ENCODE measurements at regions not wholly inside any gene's neighbourhood (a gene's known extent, or its start where the extent isn't known, plus 50 kb on each side); places are given as distances from the start of the nearest gene placed in this dataset.
"Not testable (repeated sequence)": the region's sequence is repeated elsewhere in the genome, so short reads cannot be mapped to it uniquely, and the experiment has no call there.

DNA sequence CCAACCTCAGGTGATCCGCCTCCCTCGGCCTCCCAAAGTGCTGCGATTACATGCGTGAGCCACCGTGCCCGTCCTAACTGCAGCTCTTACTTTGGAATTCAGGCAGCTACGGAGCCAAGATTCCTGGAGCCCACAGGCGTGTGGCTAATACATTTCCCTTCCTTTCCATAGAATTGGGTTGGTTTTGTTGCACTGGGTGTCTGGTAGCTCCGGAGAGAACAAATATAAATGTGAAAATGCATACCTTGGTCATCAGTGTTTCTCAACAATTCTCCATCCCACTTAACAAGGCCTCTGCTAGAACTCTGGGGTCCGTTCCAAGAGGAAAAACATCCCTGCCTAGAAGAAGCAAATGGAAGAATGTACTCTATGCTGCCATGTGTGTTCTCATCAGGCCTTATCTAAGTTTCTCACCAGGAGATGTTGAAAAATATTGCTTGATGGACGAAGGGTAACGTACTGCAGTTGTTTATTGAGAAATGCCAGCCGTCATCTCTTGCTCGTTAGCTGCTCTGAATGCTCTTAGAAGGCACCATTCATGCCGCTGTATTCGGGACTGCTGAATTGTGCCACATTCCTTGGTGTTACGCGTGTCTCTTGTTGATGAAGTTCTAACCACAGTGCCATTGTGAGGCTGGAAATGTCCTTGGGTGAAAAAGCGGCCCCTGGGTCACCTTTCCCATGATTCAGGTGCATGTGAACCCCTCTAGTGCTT is 50.5 kb upstream of the CD99 start:
- Mint-ChIP-seq H3K4me3 (no peak overlapping the region), H3K36me3 (ENCODE audit: insufficient read depth) (peaks cover 4% of the 10 kb centered on the region), H3K9me3 (no peaks in the 10 kb centered on the region), H3K27ac (no peak overlapping the region), H3K27me3 (no peaks in the 10 kb centered on the region), H3K4me1 (ENCODE audit: low read depth in 2 of 2) (peaks cover 5 to 6% of the 10 kb centered on the region in 2 donors)
- DNase-seq (no peak), ATAC-seq (replicated peaks) (no peak)

DNA sequence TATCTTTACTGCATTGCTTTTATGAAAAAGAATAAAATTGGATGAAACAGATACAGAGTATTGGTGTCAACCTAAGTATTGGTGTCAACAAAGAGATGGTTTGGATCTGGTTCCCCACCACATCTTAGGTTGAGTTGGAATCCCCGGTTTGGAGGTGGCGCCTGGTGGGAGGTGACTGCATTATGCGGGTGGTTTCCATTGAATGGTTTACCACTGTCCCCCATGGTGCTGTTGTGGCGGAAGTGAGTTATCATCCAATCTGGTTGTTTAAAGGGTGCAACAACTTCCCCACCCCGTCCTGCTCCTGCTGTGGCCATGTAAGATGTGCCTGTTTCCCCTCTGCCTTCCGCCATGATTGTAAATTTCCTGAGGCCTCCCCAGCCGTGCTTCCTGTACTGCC is 52.8 kb upstream of the CD99 start:
- DNase-seq = peak in 2 of 3 experiments; percentile 21 to 24
- H3K27ac Mint-ChIP-seq = no peak overlapping the region
- ATAC-seq (replicated peaks) = peak; percentile 93
- peaks cover 4% of the 10 kb centered on the region for H3K36me3 Mint-ChIP-seq (ENCODE audit: insufficient read depth)
- H3K4me3 Mint-ChIP-seq = no peak overlapping the region
- peaks cover 0 to 6% of the 10 kb centered on the region in 2 donors for H3K4me1 Mint-ChIP-seq (ENCODE audit: low read depth in 2 of 2)
- no peaks in the 10 kb centered on the region for H3K27me3 Mint-ChIP-seq
- no peaks in the 10 kb centered on the region for H3K9me3 Mint-ChIP-seq

DNA sequence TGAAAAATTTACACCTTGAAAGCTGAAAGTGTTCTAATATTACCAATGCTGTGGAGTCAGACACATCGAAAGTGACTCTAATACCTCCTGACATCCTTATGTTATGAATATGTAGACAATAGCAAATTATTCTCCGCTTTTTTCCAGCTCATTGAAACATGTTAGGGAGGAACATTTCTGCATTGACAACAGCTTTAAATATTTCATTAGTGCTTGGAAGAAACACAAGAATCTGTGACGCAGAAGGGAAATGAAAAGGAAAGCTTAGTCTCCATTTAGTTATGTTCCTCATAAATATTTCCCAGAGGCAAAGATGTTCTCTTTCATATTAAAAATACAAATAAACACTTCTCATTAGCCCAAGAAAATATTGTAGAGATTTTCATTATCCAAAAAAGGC is 55.8 kb upstream of the CD99 start:
- Mint-ChIP-seq H3K9me3 (peaks cover 9 to 12% of the 10 kb centered on the region in 2 donors), H3K36me3 (ENCODE audit: insufficient read depth) (peaks cover 13% of the 10 kb centered on the region), H3K4me1 (ENCODE audit: low read depth in 2 of 2) (peaks cover 22% of the 10 kb centered on the region in 2 donors), H3K27me3 (no peaks in the 10 kb centered on the region), H3K4me3 (no peak overlapping the region), H3K27ac (no peak overlapping the region)
- ATAC-seq (replicated peaks) (no peak), DNase-seq (no peak)

DNA sequence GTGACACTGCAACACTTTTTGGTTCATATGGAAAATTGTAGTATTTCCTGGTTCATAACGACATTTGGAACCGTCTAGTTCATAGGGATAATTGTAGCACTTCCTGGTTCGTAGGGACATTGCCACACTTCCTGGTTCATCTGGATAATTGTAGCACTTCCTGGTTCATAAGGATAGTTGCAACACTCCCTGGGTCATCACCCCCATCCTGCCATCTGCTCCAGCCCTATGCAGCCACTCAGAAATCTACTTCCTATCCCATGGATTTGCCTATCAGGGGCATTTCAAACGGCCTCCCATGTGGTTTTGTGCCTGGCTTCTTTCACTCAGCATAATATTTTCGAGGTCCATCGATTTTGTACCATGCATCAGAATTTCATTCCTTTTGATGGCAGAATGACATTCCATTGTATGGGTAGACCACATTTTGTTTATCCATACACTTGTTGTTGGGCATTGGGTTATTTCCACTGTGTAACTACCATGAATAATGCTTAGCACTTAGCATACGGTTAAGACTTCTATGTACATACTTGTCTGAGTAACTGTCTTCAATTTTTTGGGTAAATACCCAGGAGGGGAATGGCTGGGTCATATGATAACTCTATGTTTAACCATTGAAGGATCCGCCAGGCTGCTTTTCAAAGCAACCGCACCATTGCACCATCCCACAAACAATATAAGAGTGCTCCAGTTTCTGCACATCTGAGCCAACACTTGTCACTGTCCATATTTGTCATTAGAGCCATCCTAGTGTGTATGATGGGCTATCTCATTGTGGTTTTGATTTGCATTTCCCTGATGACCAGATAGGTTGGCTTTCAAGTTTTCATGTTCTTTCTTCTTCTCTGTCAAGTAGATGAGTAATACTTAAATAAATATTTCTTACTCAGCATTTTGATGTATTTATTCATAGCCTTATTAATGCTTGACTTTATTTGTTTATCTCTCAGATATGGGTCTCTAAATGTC is 58.3 kb upstream of the CD99 start:
- Mint-ChIP-seq H3K4me1 (ENCODE audit: low read depth in 2 of 2) (peaks cover 33 to 43% of the 10 kb centered on the region in 2 donors), H3K27ac (peak overlapping the region; percentile 98 to 99), H3K27me3 (no peaks in the 10 kb centered on the region), H3K9me3 (peaks cover 24 to 26% of the 10 kb centered on the region in 2 donors), H3K4me3 (peak overlapping the region; percentile 23 to 75), H3K36me3 (ENCODE audit: insufficient read depth) (peaks cover 38% of the 10 kb centered on the region)
- DNase-seq (no peak), ATAC-seq (replicated peaks) (no peak)

DNA sequence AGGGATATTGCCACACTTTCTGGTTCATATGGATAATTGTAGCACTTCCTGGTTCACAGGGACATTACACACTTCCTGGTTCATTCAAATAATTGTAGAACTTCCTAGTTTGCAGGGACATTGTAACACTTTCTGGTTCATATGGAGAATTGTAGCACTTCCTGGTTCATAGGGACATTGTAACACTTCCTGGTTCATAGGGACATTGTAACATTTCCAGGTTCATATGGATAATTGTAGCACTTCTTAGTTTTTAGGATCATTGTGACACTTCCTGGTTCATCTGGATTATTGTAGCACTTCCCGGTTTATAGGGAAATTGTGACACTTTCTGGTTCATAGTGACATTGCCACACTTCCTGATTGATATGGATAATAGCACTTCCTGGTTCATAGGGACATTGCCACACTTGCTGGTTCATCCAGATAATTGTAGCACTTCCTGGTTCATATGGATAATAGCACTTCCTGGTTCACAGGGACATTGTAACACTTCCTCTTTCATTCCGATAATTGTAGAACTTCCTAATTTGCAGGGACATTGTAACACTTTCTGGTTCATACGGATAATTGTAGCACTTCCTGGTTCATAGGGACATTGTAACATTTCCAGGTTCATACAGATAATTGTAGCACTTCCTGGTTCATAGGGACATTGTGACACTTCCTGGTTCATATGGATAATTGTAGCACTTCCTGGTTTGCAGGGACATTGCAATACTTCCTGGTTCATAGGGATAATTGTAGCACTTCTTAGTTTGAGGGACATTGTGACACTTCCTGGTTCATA is 59.2 kb upstream of the CD99 start:
- Mint-ChIP-seq H3K36me3 (ENCODE audit: insufficient read depth) (peaks cover 43% of the 10 kb centered on the region), H3K27ac (peak overlapping the region; percentile 98 to 99), H3K9me3 (peaks cover 24 to 29% of the 10 kb centered on the region in 2 donors), H3K27me3 (no peaks in the 10 kb centered on the region), H3K4me1 (ENCODE audit: low read depth in 2 of 2) (peaks cover 33 to 43% of the 10 kb centered on the region in 2 donors), H3K4me3 (peak overlapping the region; percentile 75)
- DNase-seq (no peak), ATAC-seq (replicated peaks) (no peak)

DNA sequence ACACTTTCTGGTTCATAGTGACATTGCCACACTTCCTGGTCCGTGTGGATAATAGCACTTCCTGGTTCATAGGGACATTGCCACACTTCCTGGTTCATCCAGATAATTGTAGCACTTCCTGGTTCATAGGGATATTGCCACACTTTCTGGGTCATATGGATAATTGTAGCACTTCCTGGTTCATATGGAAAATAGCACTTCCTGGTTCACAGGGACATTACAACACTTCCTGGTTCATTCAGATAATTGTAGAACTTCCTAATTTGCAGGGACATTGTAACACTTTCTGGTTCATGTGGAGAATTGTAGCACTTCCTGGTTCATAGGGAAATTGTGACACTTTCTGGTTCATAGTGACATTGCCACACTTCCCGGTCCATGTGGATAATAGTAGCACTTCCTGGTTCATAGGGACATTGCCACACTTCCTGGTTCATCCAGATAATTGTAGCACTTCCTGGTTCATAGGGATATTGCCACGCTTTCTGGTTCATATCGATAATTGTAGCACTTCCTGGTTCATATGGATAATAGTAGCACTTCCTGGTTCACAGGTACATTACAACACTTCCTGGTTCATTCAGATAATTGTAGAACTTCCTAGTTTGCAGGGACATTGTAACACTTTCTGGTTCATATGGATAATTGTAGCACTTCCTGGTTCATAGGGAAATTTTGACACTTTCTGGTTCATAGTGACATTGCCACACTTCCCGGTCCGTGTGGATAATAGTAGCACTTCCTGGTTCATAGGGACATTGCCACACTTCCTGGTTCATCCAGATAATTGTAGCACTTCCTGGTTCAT is 60.0 kb upstream of the CD99 start:
- peaks cover 33 to 43% of the 10 kb centered on the region in 2 donors for H3K4me1 Mint-ChIP-seq (ENCODE audit: low read depth in 2 of 2)
- H3K27ac Mint-ChIP-seq = peak overlapping the region; percentile 98 to 99

DNA sequence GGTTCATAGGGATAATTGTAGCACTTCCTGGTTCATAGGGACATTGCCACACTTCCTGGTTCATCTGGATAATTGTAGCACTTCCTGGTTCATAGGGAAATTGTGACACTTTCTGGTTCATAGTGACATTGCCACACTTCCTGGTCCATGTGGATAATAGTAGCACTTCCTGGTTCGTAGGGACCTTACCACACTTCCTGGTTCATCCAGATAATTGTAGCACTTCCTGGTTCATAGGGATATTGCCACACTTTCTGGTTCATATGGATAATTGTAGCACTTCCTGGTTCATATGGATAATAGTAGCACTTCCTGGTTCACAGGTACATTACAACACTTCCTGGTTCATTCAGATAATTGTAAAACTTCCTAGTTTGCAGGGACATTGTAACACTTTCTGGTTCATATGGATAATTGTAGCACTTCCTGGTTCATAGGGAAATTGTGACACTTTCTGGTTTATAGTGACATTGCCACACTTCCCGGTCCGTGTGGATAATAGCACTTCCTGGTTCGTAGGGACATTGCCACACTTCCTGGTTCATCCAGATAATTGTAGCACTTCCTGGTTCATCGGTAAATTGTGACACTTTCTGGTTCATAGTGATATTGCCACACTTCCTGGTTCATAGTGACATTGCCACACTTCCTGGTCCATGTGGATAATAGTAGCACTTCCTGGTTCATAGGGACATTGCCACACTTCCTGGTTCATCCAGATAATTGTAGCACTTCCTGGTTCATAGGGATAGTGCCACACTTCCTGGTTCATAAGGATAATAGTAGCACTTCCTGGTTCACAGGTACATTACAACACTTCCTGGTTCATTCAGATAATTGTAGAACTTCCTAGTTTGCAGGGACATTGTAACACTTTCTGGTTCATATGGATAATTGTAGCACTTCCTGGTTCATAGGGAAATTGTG is 60.8 kb upstream of the CD99 start:
- Mint-ChIP-seq H3K27ac (peak overlapping the region; percentile 98 to 99), H3K4me1 (ENCODE audit: low read depth in 2 of 2) (peaks cover 33 to 43% of the 10 kb centered on the region in 2 donors), H3K36me3 (ENCODE audit: insufficient read depth) (peaks cover 51% of the 10 kb centered on the region), H3K4me3 (peak overlapping the region; percentile 75), H3K9me3 (peaks cover 24 to 29% of the 10 kb centered on the region in 2 donors)
- DNase-seq = peak; percentile 50 to 71 (median 59)
- ATAC-seq (replicated peaks) = peak; percentile 44
- not testable (repeated sequence) for H3K27me3 Mint-ChIP-seq

More for the DNA sequence above, 60.0 kb upstream of the CD99 start:
- not testable (repeated sequence) for ATAC-seq (replicated peaks); H3K27me3 Mint-ChIP-seq
- Mint-ChIP-seq H3K4me3 (peak overlapping the region; percentile 75), H3K36me3 (ENCODE audit: insufficient read depth) (peaks cover 47% of the 10 kb centered on the region), H3K9me3 (peaks cover 24 to 29% of the 10 kb centered on the region in 2 donors)
- peak; percentile 40 to 66 (median 47) for DNase-seq

DNA sequence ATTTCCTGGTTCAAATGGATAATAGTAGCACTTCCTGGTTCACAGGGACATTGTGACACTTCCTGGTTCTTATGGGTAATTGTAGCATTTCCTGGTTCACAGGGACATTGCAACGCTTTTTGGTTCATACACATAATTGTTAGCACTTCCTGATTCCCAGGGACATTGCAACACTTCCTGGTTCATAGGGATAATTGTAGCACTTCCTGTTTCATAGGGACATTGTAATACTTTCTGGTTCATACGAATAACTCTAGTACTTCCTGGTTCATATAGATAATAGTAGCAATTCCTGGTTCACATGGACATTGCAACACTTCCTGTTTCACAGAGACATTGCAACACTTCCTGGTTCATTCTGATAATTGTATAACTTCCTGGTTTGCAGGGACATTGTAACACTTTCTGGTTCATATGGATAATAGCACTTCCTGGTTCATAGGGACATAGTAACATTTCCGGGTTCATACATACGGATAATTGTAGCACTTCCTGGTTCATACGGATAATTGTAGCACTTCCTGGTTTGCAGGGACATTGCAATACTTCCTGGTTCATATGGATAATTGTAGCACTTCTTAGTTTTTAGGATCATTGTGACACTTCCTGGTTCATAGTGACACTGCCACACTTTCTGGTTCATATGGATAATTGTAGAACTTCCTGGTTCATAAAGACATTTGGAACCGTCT is 61.6 kb upstream of the CD99 start:
- H3K4me3 Mint-ChIP-seq = peak overlapping the region; percentile 75

DNA sequence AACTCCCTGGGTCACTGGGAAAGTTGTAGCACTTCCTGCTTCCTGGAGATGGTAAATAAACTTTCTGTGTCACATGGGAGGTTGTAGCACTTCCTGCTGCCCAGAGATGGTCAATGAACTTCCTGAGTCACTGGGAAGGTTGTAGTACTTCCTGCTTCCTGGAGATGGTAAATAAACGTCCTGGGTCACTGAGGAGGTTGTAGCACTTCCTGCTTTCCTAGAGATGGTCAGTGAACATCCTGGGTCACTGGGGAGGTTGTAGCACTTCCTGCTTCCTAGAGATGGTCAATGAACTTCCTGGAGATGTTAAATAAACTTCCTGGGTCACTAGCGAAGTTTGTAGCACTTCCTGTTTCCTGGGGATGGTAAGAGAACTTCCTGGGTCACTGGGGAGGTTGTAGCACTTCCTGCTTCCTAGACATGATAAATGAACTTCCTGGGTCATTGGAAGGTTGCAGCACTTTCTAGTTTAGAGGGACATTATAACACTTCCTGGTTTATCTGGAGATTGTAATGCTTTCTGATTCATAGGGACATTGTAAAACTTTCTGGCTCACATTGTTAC is 62.3 kb upstream of the CD99 start:
- H3K9me3 Mint-ChIP-seq = peaks cover 24 to 29% of the 10 kb centered on the region in 2 donors
- H3K27me3 Mint-ChIP-seq = no peaks in the 10 kb centered on the region
- ATAC-seq (replicated peaks) = peak; percentile 48
- H3K27ac Mint-ChIP-seq = peak overlapping the region; percentile 98 to 99
- peak overlapping the region; percentile 75 for H3K4me3 Mint-ChIP-seq
- peaks cover 64% of the 10 kb centered on the region for H3K36me3 Mint-ChIP-seq (ENCODE audit: insufficient read depth)
- peaks cover 33 to 43% of the 10 kb centered on the region in 2 donors for H3K4me1 Mint-ChIP-seq (ENCODE audit: low read depth in 2 of 2)
- peak; percentile 18 to 49 (median 18) for DNase-seq

More for the DNA sequence above, 61.6 kb upstream of the CD99 start:
- H3K9me3 Mint-ChIP-seq = peaks cover 24 to 29% of the 10 kb centered on the region in 2 donors
- ATAC-seq (replicated peaks) (peak; percentile 71), DNase-seq (peak in 2 of 3 experiments; percentile 42 to 66)
- peaks cover 33 to 43% of the 10 kb centered on the region in 2 donors for H3K4me1 Mint-ChIP-seq (ENCODE audit: low read depth in 2 of 2)
- H3K36me3 Mint-ChIP-seq (ENCODE audit: insufficient read depth) = peaks cover 59% of the 10 kb centered on the region
- peak overlapping the region; percentile 98 to 99 for H3K27ac Mint-ChIP-seq
- no peaks in the 10 kb centered on the region for H3K27me3 Mint-ChIP-seq

DNA sequence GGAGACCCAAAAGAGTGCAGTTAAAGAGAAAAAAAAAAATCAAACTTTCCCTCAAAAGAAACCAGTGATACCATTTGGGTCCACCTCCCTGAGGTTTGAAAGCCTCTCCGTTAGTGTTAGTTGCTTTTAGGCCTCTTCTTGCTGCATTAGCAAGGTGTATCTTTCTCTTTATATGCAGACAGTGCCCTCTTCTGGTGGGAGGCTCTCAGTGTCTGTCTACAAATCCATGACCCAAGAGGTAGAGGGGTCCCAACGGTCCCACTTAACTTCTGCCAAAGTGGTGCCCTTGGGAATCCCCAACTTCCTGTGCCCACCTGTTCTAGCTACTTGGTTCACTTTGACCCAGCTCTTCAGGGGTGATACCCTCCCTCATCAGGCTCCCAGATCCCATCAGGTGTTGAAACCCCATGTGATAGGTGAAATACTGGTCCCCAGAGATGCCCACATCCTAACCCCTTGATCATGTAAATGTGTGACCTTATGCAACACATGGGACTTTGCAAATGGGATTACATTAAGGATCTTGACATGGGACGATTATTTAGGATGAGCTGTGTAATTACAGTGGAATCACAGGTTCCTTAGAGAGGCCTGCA is 63.7 kb upstream of the CD99 start:
- DNase-seq (peak; percentile 18 to 44 (median 24)), ATAC-seq (replicated peaks) (no peak)
- peak overlapping the region; percentile 82 to 99 for H3K27ac Mint-ChIP-seq
- peak overlapping the region; percentile 43 to 75 for H3K4me3 Mint-ChIP-seq
- H3K36me3 Mint-ChIP-seq (ENCODE audit: insufficient read depth) = peaks cover 77% of the 10 kb centered on the region
- H3K27me3 Mint-ChIP-seq = no peaks in the 10 kb centered on the region
- peaks cover 30 to 39% of the 10 kb centered on the region in 2 donors for H3K4me1 Mint-ChIP-seq (ENCODE audit: low read depth in 2 of 2)
- H3K9me3 Mint-ChIP-seq = peaks cover 21 to 28% of the 10 kb centered on the region in 2 donors
